Subcutaneous abdominal adipose tissue (tissue), 5 donors: ENCODE measurements at regions not wholly inside any gene's neighbourhood (a gene's known extent, or its start where the extent isn't known, plus 50 kb on each side); places are given as distances from the start of the nearest gene placed in this dataset.
"Not testable (repeated sequence)": the region's sequence is repeated elsewhere in the genome, so short reads cannot be mapped to it uniquely, and the experiment has no call there.

Experiments used
- H3K27ac ChIP-seq: one replicate; pipeline ENCODE4 v1.7.0; 2013; ENCODE audit warnings: low read depth, mild to moderate bottlenecking, inconsistent platforms, low read length, moderate library complexity
- H3K27me3 ChIP-seq, 5 donors: one replicate each; pipeline ENCODE4 v1.7.0; 2013; ENCODE audit warnings: low read length in 5 of 5, inconsistent platforms in 1 of 5; ENCODE audit not compliant: control insufficient read depth in 5 of 5, insufficient read depth in 4 of 5
- H3K36me3 ChIP-seq, 5 donors: one replicate each; pipeline ENCODE4 v1.7.0; 2013; ENCODE audit warnings: low read length in 5 of 5; ENCODE audit not compliant: control insufficient read depth in 5 of 5, insufficient read depth in 5 of 5
- H3K4me1 ChIP-seq, 5 donors: one replicate each; pipeline ENCODE4 v1.7.0; 2013; ENCODE audit warnings: low read length in 5 of 5, mild to moderate bottlenecking in 3 of 5, moderate library complexity in 1 of 5; ENCODE audit not compliant: control insufficient read depth in 5 of 5, insufficient read depth in 5 of 5
- H3K4me3 ChIP-seq, 5 donors: one replicate each; pipeline ENCODE4 v1.7.0; 2013; ENCODE audit warnings: low read length in 5 of 5, low read depth in 1 of 5
- H3K9ac ChIP-seq, 5 donors: one replicate each; pipeline ENCODE4 v1.7.0; 2013; ENCODE audit warnings: low read length in 5 of 5, mild to moderate bottlenecking in 4 of 5, moderate library complexity in 3 of 5
- H3K9me3 ChIP-seq, 5 donors: one replicate each; pipeline ENCODE4 v1.7.0; 2013; ENCODE audit warnings: low read length in 5 of 5; ENCODE audit not compliant: control insufficient read depth in 5 of 5
- donor health status: healthy.
- donor health status: healthy.
- donor health status: healthy.
- donor health status: healthy.
- donor health status: healthy.

DNA sequence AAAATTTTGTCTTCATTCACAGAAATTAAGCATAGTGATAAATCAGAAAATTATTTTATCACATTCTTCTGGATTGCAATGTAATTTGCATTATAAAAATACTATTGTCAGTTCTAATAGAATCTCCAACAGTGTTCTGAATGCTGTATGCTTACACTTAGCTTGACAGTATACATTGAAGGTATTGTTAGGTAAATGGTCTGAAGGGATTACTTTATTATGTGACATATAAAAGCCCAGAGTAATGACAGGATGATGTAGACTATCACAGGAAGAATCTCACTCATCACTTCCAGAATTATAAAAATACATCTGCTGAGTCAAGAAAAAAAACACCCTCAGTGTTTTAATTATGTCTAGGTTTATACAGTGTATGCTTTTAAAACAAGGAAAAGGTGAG is 1532.5 kb upstream of the RAG2 start:
- H3K4me3 ChIP-seq: no peak overlapping the region
- H3K4me1 ChIP-seq: no peaks in the 10 kb centered on the region
- no peak overlapping the region for H3K9ac ChIP-seq
- H3K27ac ChIP-seq: no peak overlapping the region
- no peaks in the 10 kb centered on the region for H3K9me3 ChIP-seq
- no peaks in the 10 kb centered on the region for H3K27me3 ChIP-seq
- no peaks in the 10 kb centered on the region for H3K36me3 ChIP-seq

- Histone ChIP-seq H3K4me1 (no peaks in the 10 kb centered on the region), H3K27ac (no peak overlapping the region), H3K9me3 (no peaks in the 10 kb centered on the region), H3K9ac (no peak overlapping the region), H3K4me3 (no peak overlapping the region), H3K27me3 (no peaks in the 10 kb centered on the region), H3K36me3 (no peaks in the 10 kb centered on the region)
Observed at GRCh38 chr11:38123673-38124072, 1525.6 kb upstream of the RAG2 start.

GRCh38 chr11:38116616-38117015 is 1518.6 kb upstream of the RAG2 start:
- not testable (repeated sequence) for H3K27me3 ChIP-seq, H3K9me3 ChIP-seq, H3K4me3 ChIP-seq, H3K36me3 ChIP-seq, H3K27ac ChIP-seq, H3K4me1 ChIP-seq, H3K9ac ChIP-seq

GRCh38 chr11:38115381-38115780 is 1517.3 kb upstream of the RAG2 start:
- H3K9ac ChIP-seq, H3K36me3 ChIP-seq, H3K4me3 ChIP-seq, H3K4me1 ChIP-seq, H3K27me3 ChIP-seq, H3K9me3 ChIP-seq, H3K27ac ChIP-seq: not testable (repeated sequence)

DNA sequence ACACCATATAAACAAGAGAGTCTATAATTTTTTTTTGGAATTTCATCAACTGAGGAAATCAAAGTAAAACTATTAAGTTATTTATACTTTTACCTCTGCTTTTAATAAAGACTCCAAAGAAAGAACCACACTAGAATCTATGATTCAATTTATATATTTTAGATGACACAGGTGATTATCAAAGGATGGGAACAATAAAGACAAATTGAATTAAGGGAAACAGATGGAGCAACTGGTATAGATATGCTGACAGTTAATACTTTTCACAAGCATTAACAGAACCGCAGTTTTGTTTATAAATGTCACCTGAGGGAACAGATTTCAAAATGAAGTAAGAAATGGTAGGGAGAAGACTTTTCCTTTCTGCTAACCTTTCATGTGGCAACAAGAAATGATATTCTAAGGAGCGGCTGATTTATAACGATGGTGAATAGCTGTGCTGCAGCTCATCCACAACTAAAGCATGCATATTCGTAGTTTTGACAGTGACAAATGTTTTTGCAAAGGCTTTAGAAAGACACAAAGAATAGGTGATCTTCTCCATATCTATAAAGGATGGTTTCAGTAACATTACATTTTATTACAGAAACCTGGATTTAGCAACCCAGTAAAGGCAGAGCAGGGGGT is 1502.9 kb upstream of the RAG2 start:
- Histone ChIP-seq H3K9me3 (no peaks in the 10 kb centered on the region), H3K27me3 (no peaks in the 10 kb centered on the region), H3K9ac (no peak overlapping the region), H3K4me1 (no peaks in the 10 kb centered on the region), H3K4me3 (no peak overlapping the region), H3K36me3 (no peaks in the 10 kb centered on the region), H3K27ac (no peak overlapping the region)

GRCh38 chr11:38095268-38095667 is 1497.2 kb upstream of the RAG2 start:
- Histone ChIP-seq H3K4me3 (no peak overlapping the region), H3K9me3 (peaks cover 0 to 2% (median 0%) of the 10 kb centered on the region in 5 donors), H3K9ac (no peak overlapping the region), H3K27me3 (no peaks in the 10 kb centered on the region), H3K4me1 (no peaks in the 10 kb centered on the region), H3K27ac (no peak overlapping the region), H3K36me3 (no peaks in the 10 kb centered on the region)

DNA sequence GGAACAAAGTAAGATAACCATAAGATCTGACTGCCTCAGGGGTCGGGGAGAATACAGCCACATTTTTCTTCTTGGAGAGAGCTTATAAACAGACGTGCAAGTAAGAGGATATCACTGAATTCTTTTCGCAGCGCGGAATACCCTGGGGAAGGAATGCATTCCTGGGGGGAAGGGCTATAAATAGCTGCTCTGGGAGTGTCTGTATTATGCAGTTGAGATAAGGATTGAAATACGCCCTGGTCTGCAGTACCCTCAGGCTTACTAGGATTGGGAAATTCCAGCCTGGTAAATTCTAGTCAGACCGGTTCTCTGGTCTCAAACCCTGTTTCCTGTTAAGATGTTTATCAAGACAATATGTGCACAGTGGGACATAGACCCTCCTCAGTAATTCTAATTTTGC is 1491.7 kb upstream of the RAG2 start:
- H3K4me3 ChIP-seq: no peak overlapping the region

DNA sequence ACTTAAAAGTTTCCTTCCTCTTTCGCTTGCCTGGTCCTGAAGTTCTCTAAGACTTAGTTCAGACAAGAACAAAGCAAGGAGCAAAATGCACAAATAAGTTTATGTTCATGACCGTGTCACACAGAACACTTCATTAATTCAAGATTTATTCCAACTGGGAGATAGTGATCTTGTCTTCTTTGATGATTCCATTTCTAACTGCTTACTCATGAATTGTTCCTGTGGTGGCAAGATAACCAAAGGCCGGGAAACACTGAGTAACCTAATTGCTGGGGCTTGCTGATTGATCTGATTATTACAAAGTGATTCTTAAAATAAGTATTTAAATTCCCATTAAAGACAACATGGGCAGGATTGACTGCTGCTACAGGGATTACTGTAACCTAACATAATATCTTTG is 1462.9 kb upstream of the RAG2 start:
- no peaks in the 10 kb centered on the region for H3K4me1 ChIP-seq
- no peak overlapping the region for H3K4me3 ChIP-seq
- no peaks in the 10 kb centered on the region for H3K9me3 ChIP-seq
- H3K36me3 ChIP-seq: no peaks in the 10 kb centered on the region
- H3K27ac ChIP-seq: no peak overlapping the region
- H3K27me3 ChIP-seq: no peaks in the 10 kb centered on the region
- H3K9ac ChIP-seq: no peak overlapping the region

More for the DNA sequence above, 1491.7 kb upstream of the RAG2 start:
- H3K27ac ChIP-seq: no peak overlapping the region
- no peaks in the 10 kb centered on the region for H3K36me3 ChIP-seq
- H3K4me1 ChIP-seq: no peaks in the 10 kb centered on the region
- H3K9me3 ChIP-seq: peaks cover 0 to 9% (median 5%) of the 10 kb centered on the region in 5 donors
- H3K27me3 ChIP-seq: no peaks in the 10 kb centered on the region
- no peak overlapping the region for H3K9ac ChIP-seq

DNA sequence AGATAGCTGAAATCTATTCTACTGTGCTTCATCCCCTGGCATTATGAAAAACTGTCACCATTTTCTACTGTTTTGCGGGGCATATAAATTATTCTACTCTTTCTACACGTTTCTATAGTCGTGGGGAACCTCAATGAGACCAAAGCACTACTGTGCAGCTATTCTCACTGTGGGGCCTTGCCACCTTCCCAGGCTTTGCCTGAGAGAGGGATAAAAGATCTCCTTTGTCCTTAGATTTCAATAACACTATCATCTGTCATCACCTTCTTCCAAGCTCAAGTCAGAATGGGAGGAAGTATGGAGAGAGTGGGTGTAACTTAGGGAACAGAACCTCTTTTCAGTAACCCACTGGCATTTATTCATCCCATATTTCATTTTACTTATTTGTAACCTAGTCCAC is 1462.1 kb upstream of the RAG2 start:
- Histone ChIP-seq H3K27me3 (no peaks in the 10 kb centered on the region), H3K4me3 (no peak overlapping the region), H3K9me3 (no peaks in the 10 kb centered on the region)

GRCh38 chr11:38046571-38047135 is 1448.6 kb upstream of the RAG2 start:
- H3K9ac ChIP-seq: no peak overlapping the region
- no peaks in the 10 kb centered on the region for H3K9me3 ChIP-seq
- H3K4me1 ChIP-seq: no peaks in the 10 kb centered on the region
- H3K27ac ChIP-seq: no peak overlapping the region
- H3K27me3 ChIP-seq: no peaks in the 10 kb centered on the region
- no peak overlapping the region for H3K4me3 ChIP-seq
- H3K36me3 ChIP-seq: no peaks in the 10 kb centered on the region

More for the DNA sequence above, 1462.1 kb upstream of the RAG2 start:
- Histone ChIP-seq H3K27ac (no peak overlapping the region), H3K9ac (no peak overlapping the region), H3K4me1 (no peaks in the 10 kb centered on the region), H3K36me3 (no peaks in the 10 kb centered on the region)
